PC-9 (cell line): ENCODE measurements at regions not wholly inside any gene's neighbourhood (a gene's known extent, or its start where the extent isn't known, plus 50 kb on each side); places are given as distances from the start of the nearest gene placed in this dataset.

Source experiments
- BruUV-seq: library from RNA; stranded (reverse); fragments of 400-500 nt; replicated peaks from 2 replicates; lab custom pipeline; 2021; lab: Mats Ljungman, UMichigan
- CTCF ChIA-PET: fragments of 300-600 bp; sonication (Branson Sonifier 250); formaldehyde crosslinking; loops from one replicate; lab custom pipeline; 2022; ENCODE audit warnings: antibody characterized with exemption; lab: Charles Lee
- POLR2A ChIA-PET: fragments of 300-600 bp; sonication (Branson Sonifier 250); formaldehyde crosslinking; loops from one replicate; lab custom pipeline; 2022; ENCODE audit warnings: antibody characterized with exemption; ENCODE audit not compliant: unreplicated experiment; lab: Charles Lee
- DNase-seq, 2 experiments: peaks; one replicate each; pipeline versions ENCODE4 v3.0.0 to v3.0.0-alpha.2; 2015 to 2022; ENCODE audit warnings: mixed read lengths in 1 of 2
- H2AFZ ChIP-seq: fragments of 200-600 bp; sonication (generic); 2 replicates; pipeline ENCODE4 v1.8.1; 2017; ENCODE audit warnings: antibody characterized with exemption
- H3F3A ChIP-seq: fragments of 200-600 bp; sonication (generic); 2 replicates; pipeline ENCODE4 v1.8.1; 2017; ENCODE audit warnings: antibody characterized with exemption, mild to moderate bottlenecking, low read depth; ENCODE audit not compliant: insufficient read depth
- H3K27ac ChIP-seq: fragments of 200-600 bp; sonication (generic); 2 replicates; pipeline ENCODE4 v1.6.1; 2016; ENCODE audit warnings: mixed run types
- H3K27me3 ChIP-seq: fragments of 200-600 bp; sonication (generic); 2 replicates; pipeline ENCODE4 v1.6.1; 2016; ENCODE audit warnings: low read depth, mixed run types; ENCODE audit not compliant: insufficient read depth
- H3K36me3 ChIP-seq: fragments of 200-600 bp; sonication (generic); 2 replicates; pipeline ENCODE4 v1.6.1; 2016; ENCODE audit warnings: low read depth, mixed run types
- H3K4me1 ChIP-seq: fragments of 200-600 bp; sonication (generic); replicated peaks from 2 replicates; pipeline ENCODE4 v1.6.1; 2016; ENCODE audit warnings: mixed run types; ENCODE audit not compliant: insufficient read depth
- H3K4me2 ChIP-seq: fragments of 200-600 bp; sonication (generic); 2 replicates; pipeline ENCODE4 v1.6.1; 2017; ENCODE audit warnings: mixed run types
- H3K4me3 ChIP-seq: fragments of 200-600 bp; sonication (generic); 2 replicates; pipeline ENCODE4 v1.6.1; 2016; ENCODE audit warnings: mixed run types
- H3K79me2 ChIP-seq: fragments of 200-600 bp; sonication (generic); 2 replicates; pipeline ENCODE4 v1.6.1; 2017; ENCODE audit warnings: low read depth, mixed run types
- H3K9me2 ChIP-seq: fragments of 200-600 bp; sonication (generic); 2 replicates; pipeline ENCODE4 v1.8.1; 2017; ENCODE audit warnings: mild to moderate bottlenecking; ENCODE audit not compliant: insufficient read depth
- H3K9me3 ChIP-seq: fragments of 200-600 bp; sonication (generic); 2 replicates; pipeline ENCODE4 v1.8.1; 2016; ENCODE audit warnings: low read depth; ENCODE audit not compliant: insufficient read depth
- H4K20me1 ChIP-seq: fragments of 200-600 bp; sonication (generic); 2 replicates; pipeline ENCODE4 v1.8.1; 2017; ENCODE audit not compliant: insufficient read depth
- EZH2 ChIP-seq: fragments of 200-600 bp; sonication (generic); IDR thresholded peaks from 2 replicates; pipeline ENCODE4 v1.8.0; 2017; ENCODE audit warnings: antibody characterized with exemption, low read depth
- intact Hi-C: fragments of 100-400 bp; cut with micrococcal nuclease; formaldehyde crosslinking; loops from one replicate; pipeline ENCODE4 v1.10.0; 2022; ENCODE audit not compliant: unreplicated experiment
- TF ChIP-seq, protein P1 (sequence below): fragments of 200-600 bp; sonication (generic); conservative IDR thresholded peaks from 2 replicates; pipeline ENCODE4 v1.6.1; 2017; ENCODE audit warnings: mixed run types, antibody characterized with exemption, mild to moderate bottlenecking, moderate library complexity

DNA sequence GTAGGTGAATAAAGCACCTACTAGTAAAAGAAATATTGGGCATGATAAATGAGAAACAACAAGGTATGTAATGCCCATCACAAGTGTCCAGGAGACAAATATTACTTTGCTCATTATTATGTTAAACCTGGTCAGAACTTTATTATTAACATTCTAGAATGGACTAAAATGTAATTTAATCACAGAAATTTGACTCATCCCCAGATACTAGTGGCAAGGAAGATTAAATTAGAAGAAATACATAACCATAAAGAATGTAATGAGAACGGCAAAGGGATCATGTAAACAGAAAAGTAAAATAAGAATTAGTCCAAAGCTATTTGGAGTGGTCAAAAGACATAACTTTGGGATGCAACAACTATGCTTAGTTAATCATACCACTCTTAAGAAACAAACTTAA, 71.2 kb upstream of the STAC start:
- H3K4me1 ChIP-seq: no peaks in the 10 kb centered on the region
- no peaks in the 10 kb centered on the region for H3K36me3 ChIP-seq
- no peak overlapping the region for H2AFZ ChIP-seq
- no peaks in the 10 kb centered on the region for H3K27me3 ChIP-seq
- CTCF ChIA-PET: no interaction called here
- no peak overlapping the region for H3K4me2 ChIP-seq
- POLR2A ChIA-PET: no interaction called here
- no peak overlapping the region for H3K27ac ChIP-seq
- no TSS peak for BruUV-seq
- DNase-seq: no peak
- H3K4me3 ChIP-seq: no peak overlapping the region
- no peaks in the 10 kb centered on the region; the same call in 1 of the 2 replicates for H3K9me2 ChIP-seq
- no peaks in the 10 kb centered on the region for H3K9me3 ChIP-seq
- H3F3A ChIP-seq: no peaks in the 10 kb centered on the region
- H4K20me1 ChIP-seq: no peaks in the 10 kb centered on the region
- no peaks in the 10 kb centered on the region for H3K79me2 ChIP-seq
- intact Hi-C loops: no loop called here
- TF ChIP-seq, protein P1, sequence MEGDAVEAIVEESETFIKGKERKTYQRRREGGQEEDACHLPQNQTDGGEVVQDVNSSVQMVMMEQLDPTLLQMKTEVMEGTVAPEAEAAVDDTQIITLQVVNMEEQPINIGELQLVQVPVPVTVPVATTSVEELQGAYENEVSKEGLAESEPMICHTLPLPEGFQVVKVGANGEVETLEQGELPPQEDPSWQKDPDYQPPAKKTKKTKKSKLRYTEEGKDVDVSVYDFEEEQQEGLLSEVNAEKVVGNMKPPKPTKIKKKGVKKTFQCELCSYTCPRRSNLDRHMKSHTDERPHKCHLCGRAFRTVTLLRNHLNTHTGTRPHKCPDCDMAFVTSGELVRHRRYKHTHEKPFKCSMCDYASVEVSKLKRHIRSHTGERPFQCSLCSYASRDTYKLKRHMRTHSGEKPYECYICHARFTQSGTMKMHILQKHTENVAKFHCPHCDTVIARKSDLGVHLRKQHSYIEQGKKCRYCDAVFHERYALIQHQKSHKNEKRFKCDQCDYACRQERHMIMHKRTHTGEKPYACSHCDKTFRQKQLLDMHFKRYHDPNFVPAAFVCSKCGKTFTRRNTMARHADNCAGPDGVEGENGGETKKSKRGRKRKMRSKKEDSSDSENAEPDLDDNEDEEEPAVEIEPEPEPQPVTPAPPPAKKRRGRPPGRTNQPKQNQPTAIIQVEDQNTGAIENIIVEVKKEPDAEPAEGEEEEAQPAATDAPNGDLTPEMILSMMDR: no peak
- no peak for TF ChIP-seq EZH2

DNA sequence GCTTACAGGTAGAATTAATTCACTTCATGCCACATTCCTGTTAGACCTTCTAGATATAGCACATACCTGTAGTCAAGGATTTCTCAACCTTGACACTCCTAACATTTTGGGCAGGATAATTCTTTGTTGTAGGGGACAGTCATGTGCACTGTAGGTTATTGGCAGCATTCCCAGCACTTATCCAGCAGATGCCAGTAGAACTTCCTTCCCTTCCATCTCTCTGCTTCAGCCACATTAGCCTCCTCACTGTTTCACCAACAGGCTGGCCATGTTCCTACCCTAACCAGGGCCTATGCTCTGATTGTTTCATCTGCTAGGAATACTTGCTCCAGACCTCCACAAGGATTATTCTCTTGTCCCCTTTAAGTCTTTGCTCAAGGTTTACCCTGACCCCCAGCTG, 68.0 kb upstream of the STAC start:
- CTCF ChIA-PET: no interaction called here

DNA sequence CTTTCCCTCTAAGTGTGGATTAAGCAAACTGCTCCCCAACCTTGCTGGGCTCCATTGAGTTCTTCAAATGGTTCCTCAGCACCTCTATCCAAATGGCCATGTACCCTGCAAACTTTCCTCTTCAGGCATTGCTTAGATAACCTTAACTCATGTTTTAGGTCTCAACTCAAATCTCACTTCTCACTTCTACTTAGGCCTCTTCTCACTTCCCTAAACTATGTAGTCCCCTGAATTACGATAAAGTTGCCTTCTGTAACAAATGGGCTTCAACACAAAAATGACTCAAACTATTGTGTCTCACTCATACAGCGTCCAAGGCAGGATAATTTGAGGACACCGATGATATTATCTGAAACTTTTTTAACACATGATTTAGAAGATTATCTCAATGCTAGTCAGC, 62.4 kb upstream of the STAC start:
- TF ChIP-seq, protein P1: no peak
- TF ChIP-seq EZH2: no peak
- no peaks in the 10 kb centered on the region for H3K4me1 ChIP-seq
- H4K20me1 ChIP-seq: no peaks in the 10 kb centered on the region
- no peak overlapping the region for H2AFZ ChIP-seq
- DNase-seq: no peak
- H3K9me3 ChIP-seq: no peaks in the 10 kb centered on the region
- H3F3A ChIP-seq: no peaks in the 10 kb centered on the region
- no peaks in the 10 kb centered on the region for H3K9me2 ChIP-seq
- H3K27me3 ChIP-seq: no peaks in the 10 kb centered on the region
- no peak overlapping the region for H3K4me2 ChIP-seq
- H3K27ac ChIP-seq: no peak overlapping the region
- H3K4me3 ChIP-seq: no peak overlapping the region
- H3K79me2 ChIP-seq: no peaks in the 10 kb centered on the region
- BruUV-seq: no TSS peak
- intact Hi-C loops: no loop called here
- ChIA-PET POLR2A (no interaction called here), CTCF (no interaction called here)
- no peaks in the 10 kb centered on the region for H3K36me3 ChIP-seq

More for the DNA sequence above, 68.0 kb upstream of the STAC start:
- intact Hi-C loops: no loop called here
- no peaks in the 10 kb centered on the region for H3F3A ChIP-seq
- H3K4me1 ChIP-seq: no peaks in the 10 kb centered on the region
- no peaks in the 10 kb centered on the region; the same call in 1 of the 2 replicates for H3K9me2 ChIP-seq
- no peak overlapping the region for H2AFZ ChIP-seq
- H3K36me3 ChIP-seq: no peaks in the 10 kb centered on the region
- no peaks in the 10 kb centered on the region for H3K27me3 ChIP-seq
- H3K4me2 ChIP-seq: no peak overlapping the region
- no peaks in the 10 kb centered on the region for H3K79me2 ChIP-seq
- H3K4me3 ChIP-seq: no peak overlapping the region
- POLR2A ChIA-PET: no interaction called here
- BruUV-seq: no TSS peak
- TF ChIP-seq, protein P1: no peak
- no peak for TF ChIP-seq EZH2
- H4K20me1 ChIP-seq: no peaks in the 10 kb centered on the region
- no peak for DNase-seq
- no peak overlapping the region for H3K27ac ChIP-seq
- no peaks in the 10 kb centered on the region for H3K9me3 ChIP-seq
